ENCODE measurements at regions not wholly inside any gene's neighbourhood (a gene's known extent, or its start where the extent isn't known, plus 50 kb on each side); places are given as distances from the start of the nearest gene placed in this dataset.
"Not testable (repeated sequence)": the region's sequence is repeated elsewhere in the genome, so short reads cannot be mapped to it uniquely, and the experiment has no call there.

DNA sequence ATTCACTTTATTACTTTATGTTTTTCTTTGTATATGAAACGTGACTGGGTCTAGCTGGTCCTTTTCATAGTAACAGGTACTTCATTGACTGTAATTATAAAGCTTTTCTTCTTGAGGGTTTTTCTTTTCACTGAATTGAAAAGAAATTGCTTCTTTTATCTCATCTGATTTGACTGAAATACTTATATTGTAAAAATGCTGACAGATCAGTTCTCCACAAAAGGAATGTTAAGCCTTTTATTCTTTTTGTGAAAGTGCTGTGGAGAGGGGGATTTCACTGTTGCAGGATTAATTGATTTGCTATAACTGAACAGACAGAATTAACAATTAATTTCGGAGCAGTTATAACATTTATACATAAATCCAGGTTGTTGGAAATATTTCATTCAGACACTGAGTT lies 2043.6 kb upstream of the C9orf72 start:
- Histone ChIP-seq H3K4me1 (ENCODE audit: control insufficient read depth in 3 of 3, insufficient read depth in 3 of 3, low read length in 3 of 3) (no peaks in the 10 kb centered on the region), H3K27ac (ENCODE audit: low read depth, low read length) (no peak overlapping the region), H3K27me3 (ENCODE audit: control insufficient read depth in 3 of 3, insufficient read depth in 3 of 3, low read length in 3 of 3) (no peaks in the 10 kb centered on the region), H3K9ac (ENCODE audit: low read depth in 1 of 3, low read length in 3 of 3) (no peak overlapping the region), H3K4me3 (ENCODE audit: low read length in 3 of 3) (no peak overlapping the region), H3K9me3 (ENCODE audit: control insufficient read depth in 3 of 3, low read length in 3 of 3) (no peaks in the 10 kb centered on the region), H3K36me3 (ENCODE audit: control insufficient read depth in 3 of 3, insufficient read depth in 3 of 3, low read length in 3 of 3) (no peaks in the 10 kb centered on the region)

DNA sequence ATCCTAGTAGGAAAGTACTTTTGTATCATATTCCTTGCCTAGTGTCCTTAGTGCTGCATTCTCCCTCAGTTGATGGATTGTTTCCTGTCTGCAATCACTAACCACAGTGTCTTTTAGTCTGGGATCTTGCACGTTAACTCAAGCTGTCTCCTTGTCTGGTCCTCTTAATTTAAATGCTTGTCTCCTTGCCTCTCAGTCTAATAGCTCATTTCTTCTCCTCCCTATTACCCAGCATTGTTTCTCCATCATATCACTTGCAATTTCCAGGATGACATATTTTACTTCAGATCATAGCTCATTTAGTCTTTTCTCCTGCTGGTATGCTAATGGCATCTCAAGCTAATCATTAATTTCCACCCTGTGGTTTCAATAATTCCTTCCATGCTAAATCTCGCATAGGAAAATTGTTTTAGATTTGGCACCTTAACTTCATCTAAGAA lies 2052.0 kb upstream of the C9orf72 start:
- no peak overlapping the region for H3K9ac ChIP-seq (ENCODE audit: low read depth in 1 of 3, low read length in 3 of 3)
- H3K27ac ChIP-seq (ENCODE audit: low read depth, low read length) = no peak overlapping the region

DNA sequence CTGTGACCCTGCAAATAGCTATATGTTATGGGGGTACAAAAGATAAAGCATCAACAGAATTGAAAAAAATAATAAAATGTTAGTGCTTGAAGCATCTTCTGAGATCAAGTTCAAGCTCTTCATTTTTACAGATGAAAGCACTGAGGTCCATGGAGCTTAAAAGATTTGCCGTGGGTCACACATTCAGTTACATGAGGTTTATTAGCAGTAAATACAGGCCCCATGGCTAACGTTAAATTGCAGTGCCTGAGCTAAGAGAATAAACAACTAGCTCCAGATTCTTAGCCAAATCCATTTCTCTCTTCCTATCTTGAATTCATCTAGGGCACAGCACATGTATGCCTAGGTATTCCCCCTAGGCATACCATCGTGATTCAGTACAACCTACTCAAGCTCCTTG lies 2052.7 kb upstream of the C9orf72 start:
- Histone ChIP-seq H3K4me3 (ENCODE audit: low read length in 3 of 3) (no peak overlapping the region), H3K27ac (ENCODE audit: low read depth, low read length) (no peak overlapping the region), H3K27me3 (ENCODE audit: control insufficient read depth in 3 of 3, insufficient read depth in 3 of 3, low read length in 3 of 3) (no peaks in the 10 kb centered on the region), H3K4me1 (ENCODE audit: control insufficient read depth in 3 of 3, insufficient read depth in 3 of 3, low read length in 3 of 3) (no peaks in the 10 kb centered on the region), H3K9me3 (ENCODE audit: control insufficient read depth in 3 of 3, low read length in 3 of 3) (no peaks in the 10 kb centered on the region), H3K36me3 (ENCODE audit: control insufficient read depth in 3 of 3, insufficient read depth in 3 of 3, low read length in 3 of 3) (no peaks in the 10 kb centered on the region), H3K9ac (ENCODE audit: low read depth in 1 of 3, low read length in 3 of 3) (no peak overlapping the region)

More for the DNA sequence above, 2052.0 kb upstream of the C9orf72 start:
- Histone ChIP-seq H3K27me3 (ENCODE audit: control insufficient read depth in 3 of 3, insufficient read depth in 3 of 3, low read length in 3 of 3) (no peaks in the 10 kb centered on the region), H3K4me1 (ENCODE audit: control insufficient read depth in 3 of 3, insufficient read depth in 3 of 3, low read length in 3 of 3) (no peaks in the 10 kb centered on the region), H3K9me3 (ENCODE audit: control insufficient read depth in 3 of 3, low read length in 3 of 3) (no peaks in the 10 kb centered on the region), H3K4me3 (ENCODE audit: low read length in 3 of 3) (no peak overlapping the region), H3K36me3 (ENCODE audit: control insufficient read depth in 3 of 3, insufficient read depth in 3 of 3, low read length in 3 of 3) (no peaks in the 10 kb centered on the region)

DNA sequence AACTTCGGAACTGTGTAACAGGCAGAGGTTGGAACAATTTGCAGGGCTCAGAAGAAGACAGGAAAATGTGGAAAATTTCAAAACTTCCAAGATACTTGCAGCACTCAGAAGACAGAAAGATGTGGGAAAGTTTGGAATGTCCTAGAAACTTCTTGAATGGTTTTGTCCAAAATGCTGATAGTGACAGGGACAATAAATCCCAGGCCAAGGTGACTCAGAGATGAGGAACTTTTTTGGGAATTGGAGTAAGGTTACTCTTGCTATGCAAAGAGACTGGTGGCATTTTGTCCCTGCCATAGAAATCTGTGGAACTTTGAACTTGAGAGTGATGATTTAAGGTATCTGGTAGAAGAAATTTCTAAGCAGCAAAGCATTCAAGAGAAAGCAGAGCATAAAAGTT lies 2055.6 kb upstream of the C9orf72 start:
- H3K27ac ChIP-seq (ENCODE audit: low read depth, low read length); H3K9me3 ChIP-seq (ENCODE audit: control insufficient read depth in 3 of 3, low read length in 3 of 3); H3K4me1 ChIP-seq (ENCODE audit: control insufficient read depth in 3 of 3, insufficient read depth in 3 of 3, low read length in 3 of 3); H3K9ac ChIP-seq (ENCODE audit: low read depth in 1 of 3, low read length in 3 of 3); H3K36me3 ChIP-seq (ENCODE audit: control insufficient read depth in 3 of 3, insufficient read depth in 3 of 3, low read length in 3 of 3); H3K27me3 ChIP-seq (ENCODE audit: control insufficient read depth in 3 of 3, insufficient read depth in 3 of 3, low read length in 3 of 3); H3K4me3 ChIP-seq (ENCODE audit: low read length in 3 of 3): not testable (repeated sequence)

DNA sequence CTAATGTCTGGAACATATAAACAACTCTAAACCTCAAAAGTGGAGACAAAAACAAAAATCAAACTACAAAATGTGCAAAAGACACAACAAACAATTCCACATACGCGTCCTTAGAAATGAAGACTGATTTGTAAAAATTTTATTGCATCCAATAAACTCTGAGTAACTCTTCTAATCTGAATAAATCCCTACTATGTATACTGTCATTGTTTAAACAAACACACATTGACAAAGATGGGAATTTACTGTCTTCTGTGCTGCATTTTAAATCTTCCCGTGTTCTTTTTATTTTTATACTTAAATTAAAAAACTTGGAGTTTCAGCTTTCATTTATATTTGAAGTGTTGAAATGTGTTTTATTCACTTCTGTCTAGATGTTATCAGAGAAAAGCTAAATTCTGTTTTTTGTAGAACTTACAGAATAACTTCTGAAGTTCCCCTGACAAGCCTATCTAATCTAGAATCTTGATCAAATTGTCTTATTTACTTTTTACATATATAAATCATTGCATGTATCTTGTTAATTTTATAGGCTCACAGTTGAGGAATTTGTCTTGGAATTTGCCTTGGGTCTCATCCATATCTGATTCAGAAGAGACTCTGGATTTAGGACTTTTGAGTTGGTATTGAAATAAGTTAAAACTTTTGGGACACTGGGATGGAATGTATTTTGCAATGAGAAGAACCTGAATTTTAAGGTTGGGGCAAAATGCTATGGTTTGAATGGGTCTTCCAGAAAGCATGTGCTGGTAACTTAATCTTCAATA lies 2064.4 kb upstream of the C9orf72 start:
- Histone ChIP-seq H3K27ac (ENCODE audit: low read depth, low read length) (no peak overlapping the region), H3K9ac (ENCODE audit: low read depth in 1 of 3, low read length in 3 of 3) (no peak overlapping the region), H3K36me3 (ENCODE audit: control insufficient read depth in 3 of 3, insufficient read depth in 3 of 3, low read length in 3 of 3) (no peaks in the 10 kb centered on the region), H3K9me3 (ENCODE audit: control insufficient read depth in 3 of 3, low read length in 3 of 3) (no peaks in the 10 kb centered on the region), H3K4me3 (ENCODE audit: low read length in 3 of 3) (no peak overlapping the region), H3K4me1 (ENCODE audit: control insufficient read depth in 3 of 3, insufficient read depth in 3 of 3, low read length in 3 of 3) (no peaks in the 10 kb centered on the region), H3K27me3 (ENCODE audit: control insufficient read depth in 3 of 3, insufficient read depth in 3 of 3, low read length in 3 of 3) (no peaks in the 10 kb centered on the region)

DNA sequence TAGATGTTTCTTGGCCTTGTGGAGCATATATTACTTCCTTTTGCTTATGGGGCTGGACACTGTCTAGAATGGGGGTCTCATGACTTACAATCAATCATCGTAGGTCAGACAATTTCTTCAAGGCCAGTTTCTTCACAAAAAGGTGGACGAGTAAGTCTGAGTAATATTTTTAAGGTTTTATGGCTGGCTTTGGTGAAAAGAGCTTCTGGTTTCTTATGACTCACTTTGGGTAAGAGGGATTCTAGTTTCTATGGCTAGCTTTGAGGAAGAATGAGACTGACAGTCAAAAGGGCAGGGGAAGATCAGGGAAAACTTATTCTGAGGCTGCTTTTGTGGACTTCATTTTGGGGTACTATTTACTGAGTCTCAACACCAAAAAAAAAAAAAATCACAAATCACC lies 2067.2 kb upstream of the C9orf72 start:
- H3K9ac ChIP-seq (ENCODE audit: low read depth in 1 of 3, low read length in 3 of 3) = no peak overlapping the region
- H3K36me3 ChIP-seq (ENCODE audit: control insufficient read depth in 3 of 3, insufficient read depth in 3 of 3, low read length in 3 of 3) = no peaks in the 10 kb centered on the region
- H3K4me3 ChIP-seq (ENCODE audit: low read length in 3 of 3) = no peak overlapping the region
- no peaks in the 10 kb centered on the region for H3K27me3 ChIP-seq (ENCODE audit: control insufficient read depth in 3 of 3, insufficient read depth in 3 of 3, low read length in 3 of 3)
- no peaks in the 10 kb centered on the region for H3K4me1 ChIP-seq (ENCODE audit: control insufficient read depth in 3 of 3, insufficient read depth in 3 of 3, low read length in 3 of 3)
- H3K9me3 ChIP-seq (ENCODE audit: control insufficient read depth in 3 of 3, low read length in 3 of 3) = no peaks in the 10 kb centered on the region
- H3K27ac ChIP-seq (ENCODE audit: low read depth, low read length) = no peak overlapping the region

DNA sequence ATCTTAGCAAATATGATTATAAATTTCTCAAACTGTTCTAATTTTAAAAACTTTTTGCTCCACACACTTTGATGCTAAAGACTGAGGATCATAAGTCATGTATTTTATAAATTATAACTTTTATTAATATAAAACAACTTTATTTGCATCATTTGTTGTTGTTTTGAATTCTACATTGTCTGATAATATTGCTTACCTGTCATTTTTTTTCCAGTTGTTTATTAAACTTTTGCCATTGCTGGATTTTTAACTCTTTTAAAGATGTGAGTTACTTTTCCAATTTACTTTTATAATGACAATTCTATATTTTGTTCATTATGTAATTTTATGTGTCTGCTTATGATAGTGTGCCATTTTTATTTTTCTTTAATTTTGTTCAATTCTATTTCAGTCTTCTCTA lies 2071.2 kb upstream of the C9orf72 start:
- no peak overlapping the region for H3K4me3 ChIP-seq (ENCODE audit: low read length in 3 of 3)
- no peaks in the 10 kb centered on the region for H3K27me3 ChIP-seq (ENCODE audit: control insufficient read depth in 3 of 3, insufficient read depth in 3 of 3, low read length in 3 of 3)
- H3K36me3 ChIP-seq (ENCODE audit: control insufficient read depth in 3 of 3, insufficient read depth in 3 of 3, low read length in 3 of 3) = no peaks in the 10 kb centered on the region
- H3K9me3 ChIP-seq (ENCODE audit: control insufficient read depth in 3 of 3, low read length in 3 of 3) = peaks cover 0 to 2% (median 0%) of the 10 kb centered on the region in 3 donors
- H3K4me1 ChIP-seq (ENCODE audit: control insufficient read depth in 3 of 3, insufficient read depth in 3 of 3, low read length in 3 of 3) = no peaks in the 10 kb centered on the region
- no peak overlapping the region for H3K27ac ChIP-seq (ENCODE audit: low read depth, low read length)
- no peak overlapping the region for H3K9ac ChIP-seq (ENCODE audit: low read depth in 1 of 3, low read length in 3 of 3)

DNA sequence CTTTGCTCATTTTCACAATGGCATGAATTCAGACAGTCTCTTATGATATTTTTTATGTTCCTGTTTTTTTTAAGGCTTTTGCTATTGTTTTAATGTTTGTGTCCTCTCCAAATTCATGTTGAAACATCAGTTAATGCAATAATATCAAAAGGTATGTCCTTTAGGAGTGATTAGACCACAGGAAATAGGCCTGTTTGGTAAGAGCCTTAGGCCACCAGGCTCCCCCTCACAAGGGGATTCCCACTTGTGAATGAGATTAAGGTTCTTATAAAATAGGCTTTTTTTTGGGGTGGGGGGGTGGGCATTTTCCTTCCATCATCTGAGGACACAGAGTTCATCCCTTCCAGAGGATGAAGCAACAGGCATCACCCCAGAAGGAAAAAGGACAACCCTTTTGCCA lies 2074.2 kb upstream of the C9orf72 start:
- Histone ChIP-seq H3K36me3 (ENCODE audit: control insufficient read depth in 3 of 3, insufficient read depth in 3 of 3, low read length in 3 of 3) (no peaks in the 10 kb centered on the region), H3K9ac (ENCODE audit: low read depth in 1 of 3, low read length in 3 of 3) (no peak overlapping the region), H3K27ac (ENCODE audit: low read depth, low read length) (no peak overlapping the region), H3K9me3 (ENCODE audit: control insufficient read depth in 3 of 3, low read length in 3 of 3) (peaks cover 0 to 2% (median 0%) of the 10 kb centered on the region in 3 donors), H3K4me3 (ENCODE audit: low read length in 3 of 3) (no peak overlapping the region), H3K4me1 (ENCODE audit: control insufficient read depth in 3 of 3, insufficient read depth in 3 of 3, low read length in 3 of 3) (no peaks in the 10 kb centered on the region), H3K27me3 (ENCODE audit: control insufficient read depth in 3 of 3, insufficient read depth in 3 of 3, low read length in 3 of 3) (no peaks in the 10 kb centered on the region)

DNA sequence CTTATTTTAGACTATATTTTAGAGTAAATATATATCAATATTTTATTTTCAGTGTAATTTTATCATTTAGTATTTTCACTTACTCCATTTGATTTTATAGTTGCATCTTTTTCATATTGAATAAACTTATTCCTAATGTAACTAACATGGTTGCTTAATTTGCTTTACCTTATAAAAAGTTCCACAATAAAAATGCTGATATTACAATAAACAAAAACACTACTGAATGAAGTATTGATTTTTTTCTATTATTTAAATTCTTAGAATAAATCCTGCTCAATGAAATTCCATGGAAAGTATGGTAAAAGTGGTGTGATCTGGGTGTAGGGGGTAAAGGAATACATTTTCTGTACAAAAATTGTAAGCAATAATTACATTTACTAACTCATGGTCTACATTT lies 2074.9 kb upstream of the C9orf72 start:
- H3K4me1 ChIP-seq (ENCODE audit: control insufficient read depth in 3 of 3, insufficient read depth in 3 of 3, low read length in 3 of 3) = no peaks in the 10 kb centered on the region
- no peak overlapping the region for H3K4me3 ChIP-seq (ENCODE audit: low read length in 3 of 3)
- H3K27ac ChIP-seq (ENCODE audit: low read depth, low read length) = no peak overlapping the region
- H3K9me3 ChIP-seq (ENCODE audit: control insufficient read depth in 3 of 3, low read length in 3 of 3) = peaks cover 0 to 2% (median 0%) of the 10 kb centered on the region in 3 donors
- no peak overlapping the region for H3K9ac ChIP-seq (ENCODE audit: low read depth in 1 of 3, low read length in 3 of 3)
- H3K27me3 ChIP-seq (ENCODE audit: control insufficient read depth in 3 of 3, insufficient read depth in 3 of 3, low read length in 3 of 3) = no peaks in the 10 kb centered on the region
- H3K36me3 ChIP-seq (ENCODE audit: control insufficient read depth in 3 of 3, insufficient read depth in 3 of 3, low read length in 3 of 3) = no peaks in the 10 kb centered on the region

DNA sequence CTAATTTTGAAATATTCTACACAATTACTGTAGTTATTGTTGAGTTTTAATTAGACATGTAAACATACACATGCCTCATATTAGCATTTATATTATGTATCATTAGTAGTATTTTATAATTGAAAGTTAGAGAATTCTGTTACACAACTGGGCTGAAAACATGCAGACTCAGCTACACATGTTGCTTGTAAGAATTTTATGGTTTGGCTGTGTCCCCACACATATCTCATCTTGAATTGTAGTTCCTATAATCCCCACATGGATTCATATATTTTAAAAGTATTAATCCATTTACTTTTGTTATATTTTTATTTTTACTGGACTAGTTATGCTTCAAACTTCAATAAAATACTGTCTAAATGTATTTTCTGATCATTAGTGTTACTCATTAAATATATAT lies 2075.3 kb upstream of the C9orf72 start:
- no peaks in the 10 kb centered on the region for H3K36me3 ChIP-seq (ENCODE audit: control insufficient read depth in 3 of 3, insufficient read depth in 3 of 3, low read length in 3 of 3)
- H3K27ac ChIP-seq (ENCODE audit: low read depth, low read length) = no peak overlapping the region
- H3K9me3 ChIP-seq (ENCODE audit: control insufficient read depth in 3 of 3, low read length in 3 of 3) = peaks cover 0 to 2% (median 0%) of the 10 kb centered on the region in 3 donors

More for the DNA sequence above, 2075.3 kb upstream of the C9orf72 start:
- H3K4me1 ChIP-seq (ENCODE audit: control insufficient read depth in 3 of 3, insufficient read depth in 3 of 3, low read length in 3 of 3) = no peaks in the 10 kb centered on the region
- H3K4me3 ChIP-seq (ENCODE audit: low read length in 3 of 3) = no peak overlapping the region
- no peak overlapping the region for H3K9ac ChIP-seq (ENCODE audit: low read depth in 1 of 3, low read length in 3 of 3)
- no peaks in the 10 kb centered on the region for H3K27me3 ChIP-seq (ENCODE audit: control insufficient read depth in 3 of 3, insufficient read depth in 3 of 3, low read length in 3 of 3)

All from skeletal muscle tissue (tissue), 3 donors.